ENCODE measurements at regions not wholly inside any gene's neighbourhood (a gene's known extent, or its start where the extent isn't known, plus 50 kb on each side); places are given as distances from the start of the nearest gene placed in this dataset.

DNA sequence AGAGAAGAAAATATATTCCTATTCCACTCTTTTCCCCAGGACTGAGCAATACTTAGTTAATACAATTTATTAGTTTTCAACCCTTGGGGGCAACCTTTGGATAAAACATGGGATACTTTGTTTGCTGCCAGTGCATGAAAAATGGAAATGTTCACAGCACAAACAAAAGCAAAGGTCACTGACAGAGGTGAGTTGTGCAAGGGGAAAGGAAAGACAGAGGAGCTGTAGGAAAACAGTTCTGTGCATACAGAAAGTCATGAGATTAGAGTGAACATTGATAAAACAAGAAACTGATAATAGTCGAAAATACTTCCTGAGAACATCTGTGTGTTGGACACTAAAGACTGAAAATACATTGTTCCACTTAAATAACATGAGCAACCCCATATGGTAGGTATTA lies 779.8 kb downstream of the TLE4 start:
- H3K4me3 ChIP-seq (replicated peaks in 1 of 3; ENCODE audit: insufficient read depth in 1 of 3, low read depth in 1 of 3, low read length in 3 of 3), result no peak overlapping the region
- ChIA-PET CTCF (no interaction called here), POLR2A (no interaction called here)
- no peaks in the 10 kb centered on the region for H4K20me1 ChIP-seq (replicated peaks; ENCODE audit: control insufficient read depth, extremely low read depth, insufficient read depth, low read length)
- no peaks in the 10 kb centered on the region for H3K79me2 ChIP-seq (ENCODE audit: control insufficient read depth, insufficient read depth, low read length)
- DNase-seq (ENCODE audit: low read depth, low spot score) (no peak), FAIRE-seq (no peak)
- no peaks in the 10 kb centered on the region for H3K4me1 ChIP-seq (ENCODE audit: control insufficient read depth, extremely low read depth, insufficient read depth, low read length)
- H3K9me3 ChIP-seq (replicated peaks; ENCODE audit: control insufficient read depth, insufficient read depth, low read length), result no peaks in the 10 kb centered on the region
- BruUV-seq (replicated peaks), result no TSS peak
- no peaks in the 10 kb centered on the region for H3K36me3 ChIP-seq (ENCODE audit: control insufficient read depth in 2 of 2, extremely low read depth in 1 of 2, insufficient read depth in 2 of 2, low read length in 2 of 2)
- H2AFZ ChIP-seq (ENCODE audit: low read depth, low read length), result no peak overlapping the region
- H3K27me3 ChIP-seq (ENCODE audit: control insufficient read depth in 2 of 2, insufficient read depth in 2 of 2, low read length in 2 of 2), result no peaks in the 10 kb centered on the region
- dilution Hi-C loops (cut with MboI; ENCODE audit: extremely low pct_ligation_motif_present, low sequenced_read_pairs), result no loop called here
- intact Hi-C loops (cut with micrococcal nuclease), result no loop called here
- H3K4me2 ChIP-seq (ENCODE audit: insufficient read depth, low read length), result no peak overlapping the region
- TF ChIP-seq, protein P1, sequence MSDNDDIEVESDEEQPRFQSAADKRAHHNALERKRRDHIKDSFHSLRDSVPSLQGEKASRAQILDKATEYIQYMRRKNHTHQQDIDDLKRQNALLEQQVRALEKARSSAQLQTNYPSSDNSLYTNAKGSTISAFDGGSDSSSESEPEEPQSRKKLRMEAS (IDR thresholded peaks at IDR 0.05; ENCODE audit: insufficient read depth, insufficient read length), result no peak
- TF ChIP-seq POLR2AphosphoS5 (IDR thresholded peaks at IDR 0.05; ENCODE audit: insufficient read depth, low read depth, low read length), result no peak
- TF ChIP-seq GATA2 (IDR thresholded peaks at IDR 0.05; ENCODE audit: insufficient read depth, insufficient read length, low read depth, low read length), result no peak
- TF ChIP-seq POLR2A (IDR thresholded peaks at IDR 0.05; ENCODE audit: low read depth, low read length), result no peak
- TF ChIP-seq JUN (IDR thresholded peaks at IDR 0.05; ENCODE audit: borderline replicate concordance, insufficient read depth, insufficient read length, low read depth), result no peak
- TF ChIP-seq MYC (IDR thresholded peaks at IDR 0.05; ENCODE audit: low read depth, low read length), result no peak
- TF ChIP-seq, protein P2, sequence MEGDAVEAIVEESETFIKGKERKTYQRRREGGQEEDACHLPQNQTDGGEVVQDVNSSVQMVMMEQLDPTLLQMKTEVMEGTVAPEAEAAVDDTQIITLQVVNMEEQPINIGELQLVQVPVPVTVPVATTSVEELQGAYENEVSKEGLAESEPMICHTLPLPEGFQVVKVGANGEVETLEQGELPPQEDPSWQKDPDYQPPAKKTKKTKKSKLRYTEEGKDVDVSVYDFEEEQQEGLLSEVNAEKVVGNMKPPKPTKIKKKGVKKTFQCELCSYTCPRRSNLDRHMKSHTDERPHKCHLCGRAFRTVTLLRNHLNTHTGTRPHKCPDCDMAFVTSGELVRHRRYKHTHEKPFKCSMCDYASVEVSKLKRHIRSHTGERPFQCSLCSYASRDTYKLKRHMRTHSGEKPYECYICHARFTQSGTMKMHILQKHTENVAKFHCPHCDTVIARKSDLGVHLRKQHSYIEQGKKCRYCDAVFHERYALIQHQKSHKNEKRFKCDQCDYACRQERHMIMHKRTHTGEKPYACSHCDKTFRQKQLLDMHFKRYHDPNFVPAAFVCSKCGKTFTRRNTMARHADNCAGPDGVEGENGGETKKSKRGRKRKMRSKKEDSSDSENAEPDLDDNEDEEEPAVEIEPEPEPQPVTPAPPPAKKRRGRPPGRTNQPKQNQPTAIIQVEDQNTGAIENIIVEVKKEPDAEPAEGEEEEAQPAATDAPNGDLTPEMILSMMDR (IDR thresholded peaks at IDR 0.05; ENCODE audit: extremely low read depth in 1 of 2, insufficient read depth in 1 of 2, low read depth in 1 of 2, low read length in 2 of 2), result no peak
- no peak for TF ChIP-seq EZH2 (IDR thresholded peaks at IDR 0.05; ENCODE audit: borderline replicate concordance, low read depth, low read length, severe bottlenecking)
- TF ChIP-seq FOS (IDR thresholded peaks at IDR 0.05; ENCODE audit: borderline replicate concordance, insufficient read depth, low read length), result no peak
- no peak overlapping the region for H3K9ac ChIP-seq (replicated peaks; ENCODE audit: extremely low read depth, insufficient read depth, low read length)
- H3K27ac ChIP-seq (ENCODE audit: insufficient read depth, low read depth, low read length), result no peak overlapping the region
- H3K9me1 ChIP-seq (replicated peaks; ENCODE audit: control insufficient read depth, extremely low read depth, insufficient read depth, low read length), result no peaks in the 10 kb centered on the region
